Fibroblast of villous mesenchyme (primary cell): ENCODE measurements at regions not wholly inside any gene's neighbourhood (a gene's known extent, or its start where the extent isn't known, plus 50 kb on each side); places are given as distances from the start of the nearest gene placed in this dataset.
A peak's percentile ranks its signal among the peaks of the same experiment; 100 is the strongest.

Experiments
- DNase-seq: peaks from one replicate; pipeline ENCODE4 v3.0.0-alpha.2; 2010; ENCODE audit warnings: low read depth
- H3K4me3 ChIP-seq: 2 replicates; pipeline ENCODE4 v1.5.1; 2011; ENCODE audit warnings: low read depth, mild to moderate bottlenecking, low read length
- TF ChIP-seq, protein P1 (sequence below): IDR thresholded peaks from 2 replicates; pipeline ENCODE4 v1.5.1; 2012; ENCODE audit warnings: low read depth, mild to moderate bottlenecking, low read length; ENCODE audit not compliant: insufficient read depth

DNA sequence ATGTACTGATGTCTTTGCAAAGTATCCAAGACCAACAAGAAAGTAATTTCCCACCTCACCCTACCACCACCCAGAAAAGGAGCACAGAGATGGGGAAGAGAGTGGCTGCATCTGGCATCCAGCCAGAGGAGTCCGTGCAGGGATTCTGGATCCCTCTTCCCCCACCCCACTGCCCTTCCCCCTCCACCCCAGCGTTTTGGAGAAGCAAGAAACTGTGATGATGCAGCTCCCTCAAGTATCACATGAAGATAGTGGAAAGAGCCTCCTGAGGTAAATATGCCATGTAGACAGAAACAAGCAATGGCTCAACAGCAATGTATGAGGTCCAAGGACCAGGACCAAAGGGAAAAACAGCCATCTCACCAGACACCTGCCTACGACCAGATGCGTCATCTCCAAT, 153.8 kb downstream of the DEPDC1B start:
- no peak for DNase-seq
- no peak overlapping the region for H3K4me3 ChIP-seq
- TF ChIP-seq, protein P1, sequence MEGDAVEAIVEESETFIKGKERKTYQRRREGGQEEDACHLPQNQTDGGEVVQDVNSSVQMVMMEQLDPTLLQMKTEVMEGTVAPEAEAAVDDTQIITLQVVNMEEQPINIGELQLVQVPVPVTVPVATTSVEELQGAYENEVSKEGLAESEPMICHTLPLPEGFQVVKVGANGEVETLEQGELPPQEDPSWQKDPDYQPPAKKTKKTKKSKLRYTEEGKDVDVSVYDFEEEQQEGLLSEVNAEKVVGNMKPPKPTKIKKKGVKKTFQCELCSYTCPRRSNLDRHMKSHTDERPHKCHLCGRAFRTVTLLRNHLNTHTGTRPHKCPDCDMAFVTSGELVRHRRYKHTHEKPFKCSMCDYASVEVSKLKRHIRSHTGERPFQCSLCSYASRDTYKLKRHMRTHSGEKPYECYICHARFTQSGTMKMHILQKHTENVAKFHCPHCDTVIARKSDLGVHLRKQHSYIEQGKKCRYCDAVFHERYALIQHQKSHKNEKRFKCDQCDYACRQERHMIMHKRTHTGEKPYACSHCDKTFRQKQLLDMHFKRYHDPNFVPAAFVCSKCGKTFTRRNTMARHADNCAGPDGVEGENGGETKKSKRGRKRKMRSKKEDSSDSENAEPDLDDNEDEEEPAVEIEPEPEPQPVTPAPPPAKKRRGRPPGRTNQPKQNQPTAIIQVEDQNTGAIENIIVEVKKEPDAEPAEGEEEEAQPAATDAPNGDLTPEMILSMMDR, result no peak

DNA sequence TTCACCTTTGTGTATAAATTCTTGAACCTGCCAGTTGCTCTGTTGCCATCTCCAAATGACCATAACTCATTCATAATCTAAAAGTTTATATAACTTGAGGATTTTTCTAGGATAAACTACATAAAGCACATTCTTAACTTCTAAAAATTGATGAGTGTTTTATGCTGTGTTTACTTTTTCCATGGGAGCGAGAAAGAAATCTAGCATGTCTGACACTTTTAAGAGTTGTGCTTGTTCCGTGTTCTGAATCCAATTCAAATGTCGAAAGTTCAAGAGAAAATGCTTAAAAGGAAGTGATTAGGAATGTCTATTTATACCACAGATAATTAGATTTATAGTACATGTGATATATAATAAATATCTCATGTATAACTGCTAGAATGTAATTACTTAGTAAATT, 154.4 kb downstream of the DEPDC1B start:
- no peak overlapping the region for H3K4me3 ChIP-seq
- peak; percentile 83 for DNase-seq
- TF ChIP-seq, protein P1, result no peak

DNA sequence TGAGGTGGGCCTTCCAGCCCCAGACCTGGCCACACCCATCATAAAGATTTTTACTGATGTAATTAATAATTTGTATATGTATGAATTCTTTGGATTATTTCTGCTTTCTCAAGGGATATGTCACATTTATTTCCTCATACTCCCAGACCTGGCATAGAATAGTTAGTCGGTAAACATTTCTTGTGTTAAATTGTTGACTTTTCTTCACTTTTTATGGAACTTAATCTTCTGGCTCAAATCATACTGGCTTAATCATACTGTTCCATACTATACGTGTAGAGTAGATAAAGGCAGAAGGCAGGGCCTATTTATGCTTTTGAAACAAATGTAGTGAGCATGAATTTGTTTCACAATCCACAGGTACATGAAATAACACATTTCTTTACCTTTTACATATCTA, 155.8 kb downstream of the DEPDC1B start:
- no peak for DNase-seq
- TF ChIP-seq, protein P1, result no peak
- H3K4me3 ChIP-seq, result no peak overlapping the region

DNA sequence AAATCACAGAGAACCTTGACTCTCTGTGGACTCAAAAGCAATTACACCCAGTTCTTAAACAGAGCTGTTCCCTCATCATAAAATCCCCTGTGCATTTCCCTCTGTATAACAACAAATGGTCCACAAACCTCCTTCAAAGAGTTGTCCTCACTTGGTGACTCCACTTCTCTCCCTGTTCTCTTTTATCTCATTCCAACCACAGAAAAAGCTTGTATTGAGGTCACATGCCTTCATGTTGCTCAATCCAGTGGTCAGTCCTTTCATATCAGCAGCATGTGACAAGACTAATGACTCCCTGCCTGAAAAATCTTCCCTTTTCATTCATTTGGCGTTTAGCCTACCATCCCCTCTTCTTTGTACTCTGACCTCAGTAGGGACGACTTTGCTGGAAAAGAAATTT, 158.0 kb downstream of the DEPDC1B start:
- DNase-seq, result peak; percentile 88
- H3K4me3 ChIP-seq, result no peak overlapping the region
- TF ChIP-seq, protein P1, result no peak

DNA sequence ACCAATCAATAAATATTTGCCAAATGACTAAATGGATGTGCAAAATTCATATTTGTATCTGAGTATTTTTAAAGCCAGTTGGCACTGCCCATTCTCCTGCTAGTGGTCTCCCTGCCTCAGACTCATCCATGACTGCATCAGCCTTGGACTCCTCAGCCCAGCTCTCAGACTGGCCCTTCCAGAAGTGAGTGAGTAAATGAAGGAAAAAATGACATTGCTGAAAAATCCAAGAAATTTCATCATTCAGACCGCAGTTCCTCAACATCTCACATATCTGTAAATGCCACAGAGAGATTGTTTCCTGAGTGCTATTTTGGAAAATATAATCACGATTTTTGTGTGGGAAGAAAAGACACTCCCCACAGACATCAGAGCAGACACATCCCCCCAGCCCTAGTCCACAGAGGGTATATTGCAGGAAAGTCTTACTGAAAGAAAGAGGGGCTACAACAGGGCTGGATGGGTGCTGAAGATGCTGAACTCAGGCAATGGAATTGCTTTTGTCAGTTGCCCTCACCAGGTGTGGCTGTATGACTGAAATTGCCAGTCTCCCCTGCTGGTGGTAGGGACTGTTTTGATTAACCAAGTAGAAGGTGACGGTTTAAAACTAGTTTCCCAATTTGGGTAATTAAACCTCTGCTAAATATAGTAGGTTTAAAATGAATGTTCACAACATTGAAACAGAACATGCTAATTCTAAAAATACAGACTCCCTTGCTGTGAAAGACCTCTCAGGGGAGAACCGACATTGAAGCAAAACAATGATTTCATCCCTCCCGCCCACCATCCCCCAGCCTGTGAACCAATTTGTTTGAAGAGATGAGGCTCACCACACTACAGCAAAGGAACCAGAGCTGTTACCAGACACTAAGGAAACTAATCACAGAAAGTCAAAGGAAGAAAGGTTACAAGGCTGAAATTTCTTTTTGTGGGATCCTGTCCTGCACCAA, 158.8 kb downstream of the DEPDC1B start:
- DNase-seq, result peak; percentile 72
- TF ChIP-seq, protein P1, result peak; percentile 6
- peak overlapping the region; percentile 8 for H3K4me3 ChIP-seq

DNA sequence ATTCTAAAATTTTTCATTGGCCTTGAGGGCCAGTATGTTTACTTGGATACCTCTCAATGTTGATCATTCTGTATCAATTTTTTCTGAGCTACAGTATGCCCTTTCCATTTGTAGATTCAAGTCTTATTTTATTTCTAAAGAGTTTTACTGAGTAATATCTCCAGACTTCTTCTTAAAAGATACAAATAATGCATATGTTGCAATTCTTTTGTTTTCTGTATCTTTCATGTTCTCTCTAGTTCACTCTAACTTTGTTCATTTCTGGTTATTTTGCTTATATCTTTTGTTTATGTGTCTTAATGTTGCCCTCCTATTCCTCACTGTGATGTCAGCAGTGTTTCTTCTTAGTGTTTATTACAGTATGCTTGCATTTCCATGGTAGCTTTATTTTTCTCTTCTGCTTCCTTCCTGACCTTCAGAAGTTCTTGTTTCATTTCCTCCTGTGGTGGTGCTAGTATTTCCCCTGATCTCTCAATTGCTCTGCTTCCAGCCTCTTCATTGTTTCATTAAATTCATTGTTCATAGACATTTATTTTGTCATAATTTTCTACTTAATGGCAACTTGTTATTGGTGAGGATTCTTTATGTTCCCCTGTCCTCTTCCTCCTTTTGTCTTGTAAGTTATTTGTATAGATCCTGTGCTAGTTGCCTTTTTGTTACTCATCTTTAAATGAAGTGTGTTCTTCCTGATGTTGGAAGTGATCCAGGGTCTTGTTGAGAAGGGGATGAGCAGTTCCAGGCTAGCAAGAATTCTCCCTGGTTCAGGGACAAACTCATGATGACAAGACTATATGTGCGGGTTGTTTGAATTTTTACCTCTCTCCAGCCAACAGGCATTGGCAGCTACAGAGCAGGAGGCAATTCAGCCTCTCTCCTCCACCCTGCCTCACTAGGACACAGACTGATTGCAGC, 160.8 kb downstream of the DEPDC1B start:
- TF ChIP-seq, protein P1, result no peak
- no peak for DNase-seq
- no peak overlapping the region for H3K4me3 ChIP-seq
